ENCODE measurements at regions not wholly inside any gene's neighbourhood (a gene's known extent, or its start where the extent isn't known, plus 50 kb on each side); places are given as distances from the start of the nearest gene placed in this dataset.

- Histone ChIP-seq H2BK12ac (ENCODE audit: insufficient read length, low read depth, low read length) (no peak overlapping the region), H4K20me1 (ENCODE audit: control insufficient read depth, insufficient read depth, insufficient read length) (no peaks in the 10 kb centered on the region), H2AFZ (ENCODE audit: low read length) (no peak overlapping the region), H2AK5ac (ENCODE audit: insufficient read length, low read length) (no peak overlapping the region), H3K9ac (ENCODE audit: extremely low read depth, insufficient read length, low read length) (no peak overlapping the region), H3K23ac (ENCODE audit: insufficient read length, low read depth, low read length) (no peak overlapping the region), H3K56ac (ENCODE audit: insufficient read length, low read depth, low read length) (no peak overlapping the region), H3K14ac (ENCODE audit: insufficient read depth, low read length) (no peak overlapping the region), H3K4me1 (ENCODE audit: insufficient read depth, low read length) (no peaks in the 10 kb centered on the region), H3K27me3 (ENCODE audit: insufficient read depth, low read length) (no peaks in the 10 kb centered on the region), H4K5ac (ENCODE audit: insufficient read length, low read depth, low read length) (no peak overlapping the region), H3K23me2 (ENCODE audit: insufficient read length, low read depth, low read length, poor library complexity, severe bottlenecking) (no peaks in the 10 kb centered on the region), H3K27ac (ENCODE audit: insufficient read length, low read depth, low read length) (no peak overlapping the region), H3K79me2 (ENCODE audit: insufficient read depth, low read length) (no peaks in the 10 kb centered on the region), H3K18ac (ENCODE audit: insufficient read length, low read depth, low read length) (no peak overlapping the region), H2BK15ac (ENCODE audit: low read depth, low read length) (no peak overlapping the region), H3K79me1 (ENCODE audit: insufficient read depth, low read depth, low read length, poor library complexity, severe bottlenecking) (no peaks in the 10 kb centered on the region), H3K4me2 (ENCODE audit: insufficient read depth, insufficient read length, low read length) (no peak overlapping the region), H3T11ph (ENCODE audit: low read length) (no peak overlapping the region), H2BK5ac (ENCODE audit: insufficient read length, low read length) (no peak overlapping the region), H2BK20ac (ENCODE audit: low read depth, low read length, poor library complexity, severe bottlenecking) (no peak overlapping the region), H3K9me3 (ENCODE audit: control insufficient read depth, low read depth, low read length) (peaks cover 35% of the 10 kb centered on the region), H3K4ac (ENCODE audit: low read depth, low read length) (no peak overlapping the region), H2BK120ac (ENCODE audit: low read depth, low read length, poor library complexity, severe bottlenecking) (no peak overlapping the region), H4K91ac (ENCODE audit: insufficient read length, low read depth, low read length) (no peak overlapping the region), H4K8ac (replicated peaks; ENCODE audit: insufficient read length, low read depth, low read length) (no peak overlapping the region)
- Mint-ChIP-seq H3K4me3 (no peak overlapping the region), H3K9me3 (peaks cover 54 to 71% of the 10 kb centered on the region in 2 experiments), H3K36me3 (ENCODE audit: insufficient read depth in 1 of 3, low read depth in 3 of 3) (peaks cover 22 to 58% (median 32%) of the 10 kb centered on the region in 3 experiments), H3K4me1 (no peaks in the 10 kb centered on the region), H3K27me3 (ENCODE audit: low read depth) (no peaks in the 10 kb centered on the region; the same call in 1 of the 2 replicates), H3K27ac (no peak overlapping the region)
- DNase-seq: no peak
- no peak for TF ChIP-seq CTCF (conservative IDR thresholded peaks at IDR 0.05)
Measured at GRCh38 chr3:84223512-84223911, 735.3 kb upstream of the CADM2 start.
